ENCODE measurements at regions not wholly inside any gene's neighbourhood (a gene's known extent, or its start where the extent isn't known, plus 50 kb on each side); places are given as distances from the start of the nearest gene placed in this dataset.

- no peak for DNase-seq (ENCODE audit: extremely low spot score, unreplicated experiment)
- no peak overlapping the region for H3K27ac Mint-ChIP-seq (ENCODE audit: unreplicated experiment)
- no peaks in the 10 kb centered on the region for H3K27me3 Mint-ChIP-seq (ENCODE audit: unreplicated experiment)
- no peaks in the 10 kb centered on the region for H3K36me3 Mint-ChIP-seq (ENCODE audit: unreplicated experiment)
- H3K4me3 Mint-ChIP-seq (ENCODE audit: unreplicated experiment), result no peak overlapping the region
- peaks cover 10% of the 10 kb centered on the region for H3K4me1 Mint-ChIP-seq (ENCODE audit: unreplicated experiment)
- no peaks in the 10 kb centered on the region for H3K9me3 Mint-ChIP-seq (ENCODE audit: unreplicated experiment)
- TF ChIP-seq, protein P1, sequence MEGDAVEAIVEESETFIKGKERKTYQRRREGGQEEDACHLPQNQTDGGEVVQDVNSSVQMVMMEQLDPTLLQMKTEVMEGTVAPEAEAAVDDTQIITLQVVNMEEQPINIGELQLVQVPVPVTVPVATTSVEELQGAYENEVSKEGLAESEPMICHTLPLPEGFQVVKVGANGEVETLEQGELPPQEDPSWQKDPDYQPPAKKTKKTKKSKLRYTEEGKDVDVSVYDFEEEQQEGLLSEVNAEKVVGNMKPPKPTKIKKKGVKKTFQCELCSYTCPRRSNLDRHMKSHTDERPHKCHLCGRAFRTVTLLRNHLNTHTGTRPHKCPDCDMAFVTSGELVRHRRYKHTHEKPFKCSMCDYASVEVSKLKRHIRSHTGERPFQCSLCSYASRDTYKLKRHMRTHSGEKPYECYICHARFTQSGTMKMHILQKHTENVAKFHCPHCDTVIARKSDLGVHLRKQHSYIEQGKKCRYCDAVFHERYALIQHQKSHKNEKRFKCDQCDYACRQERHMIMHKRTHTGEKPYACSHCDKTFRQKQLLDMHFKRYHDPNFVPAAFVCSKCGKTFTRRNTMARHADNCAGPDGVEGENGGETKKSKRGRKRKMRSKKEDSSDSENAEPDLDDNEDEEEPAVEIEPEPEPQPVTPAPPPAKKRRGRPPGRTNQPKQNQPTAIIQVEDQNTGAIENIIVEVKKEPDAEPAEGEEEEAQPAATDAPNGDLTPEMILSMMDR (IDR thresholded peaks at IDR 0.05), result no peak
These were observed 90.3 kb upstream of the EEA1 start for GRCh38 chr12:93019212-93019927.

GRCh38 chr12:93019975-93020630, 91.0 kb upstream of the EEA1 start:
- Mint-ChIP-seq H3K4me1 (ENCODE audit: unreplicated experiment) (peaks cover 10% of the 10 kb centered on the region), H3K27ac (ENCODE audit: unreplicated experiment) (no peak overlapping the region), H3K9me3 (ENCODE audit: unreplicated experiment) (no peaks in the 10 kb centered on the region), H3K4me3 (ENCODE audit: unreplicated experiment) (no peak overlapping the region), H3K36me3 (ENCODE audit: unreplicated experiment) (no peaks in the 10 kb centered on the region), H3K27me3 (ENCODE audit: unreplicated experiment) (no peaks in the 10 kb centered on the region)
- no peak for DNase-seq (ENCODE audit: extremely low spot score, unreplicated experiment)
- TF ChIP-seq, protein P1 (IDR thresholded peaks at IDR 0.05), result no peak

DNA sequence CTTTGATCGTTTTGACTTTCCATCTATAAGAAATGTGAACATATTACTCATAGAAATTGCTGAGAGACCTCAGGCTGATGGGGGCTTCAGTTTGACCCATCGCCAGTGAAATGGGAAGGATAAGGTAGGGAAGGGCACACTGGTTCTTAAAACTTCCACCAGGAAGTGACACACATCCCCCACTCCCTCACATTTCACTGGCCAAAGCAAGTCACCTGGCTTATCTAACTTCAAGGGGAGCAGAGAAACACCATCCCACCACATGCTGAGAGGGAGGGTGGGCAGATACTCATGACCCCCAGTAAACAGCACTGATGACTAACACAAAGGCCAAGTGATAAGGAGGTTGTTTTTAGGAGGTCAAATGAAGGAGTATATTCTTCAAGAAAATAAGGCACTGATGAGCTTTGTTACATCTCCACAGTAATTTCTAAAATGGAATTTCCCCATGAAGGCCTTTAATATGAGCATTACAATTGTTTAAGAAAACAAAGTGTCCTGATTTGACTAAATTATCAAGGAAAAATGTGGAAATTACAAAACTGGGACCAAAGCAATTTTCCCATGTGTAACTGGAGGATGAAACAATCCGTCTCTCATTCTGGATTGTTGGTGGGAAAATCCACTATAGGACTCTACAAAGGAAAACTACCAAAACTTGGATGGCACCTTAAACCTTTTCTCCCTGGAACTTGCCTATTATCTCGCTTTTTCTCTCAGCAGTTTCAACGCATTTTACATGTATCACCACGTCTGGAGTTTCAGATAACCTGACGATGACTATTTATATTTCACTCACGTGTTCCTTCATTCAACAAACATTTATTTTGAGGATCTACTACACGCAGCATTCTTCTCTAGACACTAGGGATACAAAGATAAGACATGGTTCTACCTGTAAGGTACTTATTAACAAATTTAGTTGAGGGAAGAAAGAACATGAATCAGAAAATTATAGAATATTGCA, 91.8 kb upstream of the EEA1 start:
- TF ChIP-seq, protein P1 (IDR thresholded peaks at IDR 0.05), result no peak
- Mint-ChIP-seq H3K27ac (ENCODE audit: unreplicated experiment) (no peak overlapping the region), H3K9me3 (ENCODE audit: unreplicated experiment) (no peaks in the 10 kb centered on the region), H3K36me3 (ENCODE audit: unreplicated experiment) (no peaks in the 10 kb centered on the region), H3K27me3 (ENCODE audit: unreplicated experiment) (no peaks in the 10 kb centered on the region), H3K4me3 (ENCODE audit: unreplicated experiment) (no peak overlapping the region), H3K4me1 (ENCODE audit: unreplicated experiment) (peaks cover 4% of the 10 kb centered on the region)
- DNase-seq (ENCODE audit: extremely low spot score, unreplicated experiment), result no peak

DNA sequence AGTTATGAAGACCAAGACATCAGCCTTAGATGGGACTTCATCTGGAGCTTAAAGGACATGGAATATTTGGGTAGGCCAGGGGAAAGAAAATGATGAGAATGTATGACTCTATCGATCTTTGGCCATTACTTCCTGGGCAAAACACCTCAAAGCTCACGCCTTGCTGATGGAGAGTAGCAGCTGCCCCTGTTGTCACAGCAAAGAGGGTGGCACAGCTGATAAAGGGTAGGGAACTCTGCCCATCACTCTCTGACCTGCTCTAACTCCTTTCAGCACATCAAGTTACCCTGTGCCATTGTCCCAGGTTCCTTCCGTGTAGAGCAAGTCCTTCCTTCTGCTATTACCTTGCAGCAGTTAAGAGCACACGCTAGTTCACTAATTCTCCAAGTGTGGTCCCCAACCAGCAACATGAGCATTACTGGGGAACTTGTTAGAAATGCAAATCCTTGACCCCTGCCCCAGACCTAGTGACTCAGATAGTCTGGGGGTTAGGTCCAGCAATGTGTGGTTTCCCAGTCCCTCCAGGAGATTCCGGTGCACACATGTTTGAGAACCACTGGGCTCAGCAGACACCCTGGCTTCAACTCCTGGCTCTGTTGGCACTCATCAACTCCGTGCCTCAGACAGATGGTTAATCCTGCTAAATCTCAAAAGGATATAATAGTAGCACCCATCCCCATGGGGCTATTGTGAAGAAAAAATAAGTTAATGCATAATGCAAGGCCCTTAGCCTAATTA, 93.7 kb upstream of the EEA1 start:
- no peak for DNase-seq (ENCODE audit: extremely low spot score, unreplicated experiment)
- H3K27ac Mint-ChIP-seq (ENCODE audit: unreplicated experiment), result no peak overlapping the region
- no peaks in the 10 kb centered on the region for H3K4me1 Mint-ChIP-seq (ENCODE audit: unreplicated experiment)
- H3K27me3 Mint-ChIP-seq (ENCODE audit: unreplicated experiment), result no peaks in the 10 kb centered on the region
- TF ChIP-seq, protein P1 (IDR thresholded peaks at IDR 0.05), result no peak
- H3K36me3 Mint-ChIP-seq (ENCODE audit: unreplicated experiment), result no peaks in the 10 kb centered on the region
- no peak overlapping the region for H3K4me3 Mint-ChIP-seq (ENCODE audit: unreplicated experiment)
- H3K9me3 Mint-ChIP-seq (ENCODE audit: unreplicated experiment), result no peaks in the 10 kb centered on the region
